Left ventricle myocardium inferior (tissue), 1 donor: ENCODE measurements at regions not wholly inside any gene's neighbourhood (a gene's known extent, or its start where the extent isn't known, plus 50 kb on each side); places are given as distances from the start of the nearest gene placed in this dataset.

Experiments used
- DNase-seq: peaks from one replicate; pipeline ENCODE4 v3.0.0-alpha.2; 2020
- H3K27ac ChIP-seq: fragments of 200-600 bp; replicated peaks from 2 replicates; pipeline ENCODE4 v1.8.0; 2021
- H3K27me3 ChIP-seq: fragments of 200-600 bp; 2 replicates; pipeline ENCODE4 v1.8.0; 2021; ENCODE audit warnings: low read depth
- H3K36me3 ChIP-seq: fragments of 200-600 bp; 2 replicates; pipeline ENCODE4 v1.8.0; 2021
- H3K4me1 ChIP-seq: fragments of 200-600 bp; 2 replicates; pipeline ENCODE4 v1.8.0; 2021
- H3K4me3 ChIP-seq: fragments of 200-600 bp; 2 replicates; pipeline ENCODE4 v1.8.0; 2021; ENCODE audit warnings: mild to moderate bottlenecking, moderate library complexity
- H3K9me3 ChIP-seq: fragments of 200-600 bp; replicated peaks from 2 replicates; pipeline ENCODE4 v1.8.0; 2021
- intact Hi-C: fragments of 100-400 bp; cut with micrococcal nuclease; formaldehyde crosslinking; loops from one replicate; pipeline ENCODE4 v1.11.0; 2022
- TF ChIP-seq, protein P1 (sequence below): fragments of 200-600 bp; IDR thresholded peaks from 2 replicates; pipeline ENCODE4 v1.8.0; 2021; ENCODE audit warnings: antibody characterized with exemption, mild to moderate bottlenecking, borderline replicate concordance
- donor health status: DM: no; HTN: yes; CAD: no; lungs with severe emphysema.

GRCh38 chr2:108124736-108125495, 114.9 kb upstream of the SULT1C3 start:
- no peak for DNase-seq
- intact Hi-C loops: no loop called here
- H3K27me3 ChIP-seq: peaks cover 6% of the 10 kb centered on the region
- H3K4me3 ChIP-seq: no peak overlapping the region
- H3K27ac ChIP-seq: no peak overlapping the region
- no peaks in the 10 kb centered on the region for H3K9me3 ChIP-seq
- H3K4me1 ChIP-seq: no peaks in the 10 kb centered on the region
- H3K36me3 ChIP-seq: no peaks in the 10 kb centered on the region
- TF ChIP-seq, protein P1, sequence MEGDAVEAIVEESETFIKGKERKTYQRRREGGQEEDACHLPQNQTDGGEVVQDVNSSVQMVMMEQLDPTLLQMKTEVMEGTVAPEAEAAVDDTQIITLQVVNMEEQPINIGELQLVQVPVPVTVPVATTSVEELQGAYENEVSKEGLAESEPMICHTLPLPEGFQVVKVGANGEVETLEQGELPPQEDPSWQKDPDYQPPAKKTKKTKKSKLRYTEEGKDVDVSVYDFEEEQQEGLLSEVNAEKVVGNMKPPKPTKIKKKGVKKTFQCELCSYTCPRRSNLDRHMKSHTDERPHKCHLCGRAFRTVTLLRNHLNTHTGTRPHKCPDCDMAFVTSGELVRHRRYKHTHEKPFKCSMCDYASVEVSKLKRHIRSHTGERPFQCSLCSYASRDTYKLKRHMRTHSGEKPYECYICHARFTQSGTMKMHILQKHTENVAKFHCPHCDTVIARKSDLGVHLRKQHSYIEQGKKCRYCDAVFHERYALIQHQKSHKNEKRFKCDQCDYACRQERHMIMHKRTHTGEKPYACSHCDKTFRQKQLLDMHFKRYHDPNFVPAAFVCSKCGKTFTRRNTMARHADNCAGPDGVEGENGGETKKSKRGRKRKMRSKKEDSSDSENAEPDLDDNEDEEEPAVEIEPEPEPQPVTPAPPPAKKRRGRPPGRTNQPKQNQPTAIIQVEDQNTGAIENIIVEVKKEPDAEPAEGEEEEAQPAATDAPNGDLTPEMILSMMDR: no peak

DNA sequence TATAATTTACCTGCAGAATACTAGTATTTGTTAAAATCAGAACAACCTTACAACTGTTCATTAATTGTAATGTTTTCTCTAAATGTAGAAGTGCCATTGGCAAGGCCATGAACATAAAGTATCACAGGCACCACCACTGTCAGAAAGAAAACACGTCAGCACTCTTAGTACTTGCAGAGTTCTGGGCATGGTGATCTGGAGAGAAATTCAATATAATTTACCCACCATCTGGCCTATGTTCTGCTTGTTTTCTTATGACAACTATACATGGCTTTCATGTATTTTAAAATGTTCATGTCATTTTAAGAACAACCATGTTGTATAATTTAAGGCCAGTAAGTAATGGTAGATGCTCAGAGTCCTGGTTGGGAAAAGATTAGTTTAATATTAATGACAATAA, 114.2 kb upstream of the SULT1C3 start:
- H3K4me3 ChIP-seq: no peak overlapping the region
- H3K36me3 ChIP-seq: no peaks in the 10 kb centered on the region
- TF ChIP-seq, protein P1: no peak
- no peak overlapping the region for H3K27ac ChIP-seq
- intact Hi-C loops: no loop called here
- DNase-seq: no peak
- no peaks in the 10 kb centered on the region for H3K9me3 ChIP-seq
- H3K27me3 ChIP-seq: peaks cover 5% of the 10 kb centered on the region
- no peaks in the 10 kb centered on the region for H3K4me1 ChIP-seq

GRCh38 chr2:108128249-108128648, 111.5 kb upstream of the SULT1C3 start:
- peaks cover 12% of the 10 kb centered on the region for H3K9me3 ChIP-seq
- H3K27ac ChIP-seq: no peak overlapping the region
- peaks cover 5% of the 10 kb centered on the region for H3K27me3 ChIP-seq
- no peaks in the 10 kb centered on the region for H3K36me3 ChIP-seq
- H3K4me1 ChIP-seq: no peaks in the 10 kb centered on the region
- TF ChIP-seq, protein P1: no peak
- no peak for DNase-seq
- H3K4me3 ChIP-seq: no peak overlapping the region
- intact Hi-C loops: no loop called here

DNA sequence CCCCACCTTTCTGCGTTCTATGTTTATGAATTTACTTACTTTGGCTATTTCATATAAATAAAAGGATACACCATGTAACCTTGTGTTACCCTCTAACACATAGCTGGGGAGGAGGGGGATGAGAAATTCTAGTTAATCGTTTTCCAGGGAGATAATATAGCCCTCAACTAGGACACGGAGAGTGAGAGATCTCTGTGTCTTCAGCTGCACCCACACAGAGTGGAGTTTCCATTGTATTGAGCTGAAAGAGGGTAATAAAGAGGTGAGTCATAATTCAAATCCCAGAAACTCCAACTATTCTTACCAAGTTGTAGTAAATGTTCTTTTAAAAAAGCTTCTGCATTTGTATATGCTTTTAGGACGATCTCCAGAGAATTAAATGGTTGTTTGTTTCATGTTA, 110.1 kb upstream of the SULT1C3 start:
- Histone ChIP-seq H3K4me1 (no peaks in the 10 kb centered on the region), H3K27ac (no peak overlapping the region), H3K4me3 (no peak overlapping the region), H3K27me3 (peaks cover 5% of the 10 kb centered on the region), H3K9me3 (peaks cover 12% of the 10 kb centered on the region), H3K36me3 (no peaks in the 10 kb centered on the region)
- intact Hi-C loops: no loop called here
- TF ChIP-seq, protein P1: no peak
- no peak for DNase-seq

DNA sequence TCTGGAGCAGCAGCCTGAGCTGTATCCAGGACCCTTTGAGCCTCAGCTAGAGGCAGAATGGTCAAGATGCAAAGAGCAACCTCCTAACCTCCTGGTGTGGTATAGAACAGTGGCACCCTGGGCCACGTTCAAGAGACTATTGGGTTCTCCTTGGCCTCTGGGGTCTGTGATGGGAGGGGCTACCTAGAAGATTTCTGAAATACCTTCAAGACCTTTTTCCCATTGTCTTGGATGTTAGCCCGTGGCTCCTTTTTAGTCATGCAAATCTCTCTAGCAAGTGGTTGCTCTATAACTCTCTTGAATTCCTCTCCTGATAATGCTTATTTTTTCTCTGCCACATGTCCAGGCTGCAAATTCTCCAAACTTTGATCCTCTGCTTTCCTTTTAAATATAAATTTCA, 106.3 kb upstream of the SULT1C3 start:
- Histone ChIP-seq H3K36me3 (no peaks in the 10 kb centered on the region), H3K4me3 (no peak overlapping the region), H3K27ac (no peak overlapping the region), H3K9me3 (peaks cover 12% of the 10 kb centered on the region), H3K27me3 (peaks cover 5% of the 10 kb centered on the region), H3K4me1 (no peaks in the 10 kb centered on the region)
- intact Hi-C loops: no loop called here
- no peak for DNase-seq
- TF ChIP-seq, protein P1: no peak
